Upper lobe of left lung (tissue), 6 donors: ENCODE measurements at regions not wholly inside any gene's neighbourhood (a gene's known extent, or its start where the extent isn't known, plus 50 kb on each side); places are given as distances from the start of the nearest gene placed in this dataset.

Experiments
- ATAC-seq, 2 donors: fragments of 200-7000 bp; cut with Tn5 transposase; one replicate each; pipeline ENCODE4 v1.9.1; 2022; ENCODE audit warnings: mild to moderate bottlenecking in 2 of 2, moderate library complexity in 2 of 2; ENCODE audit not compliant: low FRiP score in 2 of 2
- DNase-seq, 2 donors: peaks; one replicate each; pipeline ENCODE4 v3.0.0-alpha.2; 2019 to 2020
- H3K27ac ChIP-seq, 4 donors: fragments of 200-600 bp; sonication (generic); one replicate each; pipeline ENCODE4 v1.5.1; 2016 to 2019
- H3K27me3 ChIP-seq, 4 donors: fragments of 200-600 bp; sonication (generic); one replicate each; pipeline ENCODE4 v1.5.1; 2017 to 2019
- H3K36me3 ChIP-seq, 4 donors: fragments of 200-600 bp; sonication (generic); one replicate each; pipeline ENCODE4 v1.5.1; 2016 to 2019
- H3K4me1 ChIP-seq, 4 donors: fragments of 200-600 bp; sonication (generic); one replicate each; pipeline ENCODE4 v1.5.1; 2018 to 2019
- H3K4me3 ChIP-seq, 4 donors: fragments of 200-600 bp; sonication (generic); one replicate each; pipeline ENCODE4 v1.5.1; 2017 to 2019; ENCODE audit warnings: mild to moderate bottlenecking in 2 of 4, moderate library complexity in 1 of 4
- H3K9me3 ChIP-seq, 4 donors: fragments of 200-600 bp; sonication (generic); one replicate each; pipeline ENCODE4 v1.5.1; 2018 to 2019
- CTCF ChIP-seq, 6 experiments: fragments of 450-650 bp in 4 of 6; fragments of 200-600 bp in 2 of 6; sonication (generic) in 2 of 6; IDR thresholded peaks; one replicate each; pipeline ENCODE4 v1.5.1; 2016 to 2019; ENCODE audit warnings: antibody characterized with exemption in 6 of 6
- EP300 ChIP-seq, 4 donors: sonication (generic); formaldehyde crosslinking; IDR thresholded peaks; one replicate each; pipeline ENCODE4 v1.5.1; 2017; ENCODE audit warnings: antibody characterized with exemption in 4 of 4, control low read depth in 2 of 4
- POLR2A ChIP-seq, 4 donors: fragments of 450-650 bp; IDR thresholded peaks; one replicate each; pipeline ENCODE4 v1.5.1; 2016 to 2017; ENCODE audit warnings: antibody characterized with exemption in 4 of 4, mild to moderate bottlenecking in 2 of 4
- POLR2AphosphoS5 ChIP-seq, 2 donors: sonication (generic); formaldehyde crosslinking; IDR thresholded peaks; one replicate each; pipeline ENCODE4 v1.5.1; 2017; ENCODE audit warnings: antibody characterized with exemption in 2 of 2
- WGBS, 2 donors: methylation state at CpG; one replicate each; pipeline ENCODE4 v1.1.5; 2017 to 2018; 5-methylcytosine and 5-hydroxymethylcytosine counted together
- donor health status: DM: no; HTN: no; CAD: no; lungs with moderate emphysema.
- donor health status: DM: no; HTN: yes; CAD: no; lungs with severe emphysema.

GRCh38 chr11:29578806-29579205, 438.0 kb downstream of the KCNA4 start:
- no peak for ATAC-seq
- no peak for DNase-seq
- no peaks in the 10 kb centered on the region for H3K27me3 ChIP-seq
- no peak overlapping the region for H3K27ac ChIP-seq
- no peaks in the 10 kb centered on the region for H3K4me1 ChIP-seq
- TF ChIP-seq CTCF (IDR thresholded peaks at IDR 0.05): no peak
- TF ChIP-seq POLR2AphosphoS5 (IDR thresholded peaks at IDR 0.05): no peak
- TF ChIP-seq POLR2A (IDR thresholded peaks at IDR 0.05): no peak
- H3K9me3 ChIP-seq: no peaks in the 10 kb centered on the region
- no peaks in the 10 kb centered on the region for H3K36me3 ChIP-seq
- WGBS, 2 donors: 50 to 71% methylated on average over 2 of the region's 2 CpGs
- no peak overlapping the region for H3K4me3 ChIP-seq

DNA sequence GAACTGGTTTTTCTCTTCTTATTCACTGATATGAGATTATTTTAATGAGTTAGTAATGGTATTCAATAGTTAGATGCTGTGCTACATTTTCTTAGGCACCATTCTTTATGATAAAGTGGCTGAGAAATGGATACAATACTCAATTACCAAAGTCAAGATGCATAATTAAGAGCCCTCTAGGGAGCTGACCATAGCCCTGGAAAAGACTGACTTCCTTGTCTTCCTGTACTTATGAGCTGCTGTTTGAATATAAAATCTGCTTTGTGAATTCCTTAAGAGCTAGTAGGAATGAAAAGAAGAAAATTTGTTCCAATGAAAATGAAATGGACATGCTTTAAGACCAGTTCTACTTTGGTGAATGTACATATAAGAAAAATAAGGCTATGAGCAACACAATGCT, 452.3 kb downstream of the KCNA4 start:
- TF ChIP-seq POLR2AphosphoS5 (IDR thresholded peaks at IDR 0.05) (no peak), EP300 (IDR thresholded peaks at IDR 0.05) (no peak), POLR2A (IDR thresholded peaks at IDR 0.05) (no peak), CTCF (IDR thresholded peaks at IDR 0.05) (no peak)
- Histone ChIP-seq H3K27ac (no peak overlapping the region), H3K9me3 (no peaks in the 10 kb centered on the region), H3K27me3 (no peaks in the 10 kb centered on the region), H3K4me3 (no peak overlapping the region), H3K36me3 (no peaks in the 10 kb centered on the region), H3K4me1 (no peaks in the 10 kb centered on the region)
- ATAC-seq: no peak
- no peak for DNase-seq

DNA sequence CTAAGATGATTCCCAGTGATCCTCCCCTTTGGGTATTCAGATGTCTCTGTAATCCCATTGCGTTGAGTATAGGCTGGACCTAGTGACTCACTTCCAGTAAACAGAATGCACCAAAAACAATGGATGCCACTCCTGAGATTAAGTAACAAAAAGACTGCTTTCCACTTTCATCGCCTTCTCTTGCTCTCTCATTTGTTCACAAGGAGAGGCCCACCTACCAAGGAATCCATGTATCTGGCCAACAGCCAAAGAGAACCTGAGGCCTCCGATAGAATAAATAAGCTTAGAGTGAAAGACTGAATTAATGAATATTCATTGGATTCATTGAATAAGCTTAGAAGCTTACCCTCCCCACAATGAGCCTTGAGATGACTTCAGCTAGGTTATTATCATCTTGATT, 454.6 kb downstream of the KCNA4 start:
- TF ChIP-seq POLR2A (IDR thresholded peaks at IDR 0.05): no peak
- TF ChIP-seq EP300 (IDR thresholded peaks at IDR 0.05): no peak
- Histone ChIP-seq H3K36me3 (no peaks in the 10 kb centered on the region), H3K4me3 (no peak overlapping the region), H3K27me3 (no peaks in the 10 kb centered on the region), H3K27ac (no peak overlapping the region), H3K9me3 (no peaks in the 10 kb centered on the region), H3K4me1 (no peaks in the 10 kb centered on the region)
- 71 to 78% methylated on average over 3 of the region's 3 CpGs for WGBS, 2 donors
- ATAC-seq (no peak), DNase-seq (no peak)

GRCh38 chr11:29553990-29554389, 462.8 kb downstream of the KCNA4 start:
- H3K27me3 ChIP-seq: no peaks in the 10 kb centered on the region
- DNase-seq (no peak), ATAC-seq (no peak)
- WGBS, 2 donors: 0 to 19% methylated on average over 1 of the region's 1 CpG
- no peaks in the 10 kb centered on the region for H3K36me3 ChIP-seq
- no peak overlapping the region for H3K4me3 ChIP-seq
- no peaks in the 10 kb centered on the region for H3K4me1 ChIP-seq
- H3K9me3 ChIP-seq: no peaks in the 10 kb centered on the region
- TF ChIP-seq CTCF (IDR thresholded peaks at IDR 0.05) (no peak), POLR2AphosphoS5 (IDR thresholded peaks at IDR 0.05) (no peak), POLR2A (IDR thresholded peaks at IDR 0.05) (no peak), EP300 (IDR thresholded peaks at IDR 0.05) (no peak)
- H3K27ac ChIP-seq: no peak overlapping the region

DNA sequence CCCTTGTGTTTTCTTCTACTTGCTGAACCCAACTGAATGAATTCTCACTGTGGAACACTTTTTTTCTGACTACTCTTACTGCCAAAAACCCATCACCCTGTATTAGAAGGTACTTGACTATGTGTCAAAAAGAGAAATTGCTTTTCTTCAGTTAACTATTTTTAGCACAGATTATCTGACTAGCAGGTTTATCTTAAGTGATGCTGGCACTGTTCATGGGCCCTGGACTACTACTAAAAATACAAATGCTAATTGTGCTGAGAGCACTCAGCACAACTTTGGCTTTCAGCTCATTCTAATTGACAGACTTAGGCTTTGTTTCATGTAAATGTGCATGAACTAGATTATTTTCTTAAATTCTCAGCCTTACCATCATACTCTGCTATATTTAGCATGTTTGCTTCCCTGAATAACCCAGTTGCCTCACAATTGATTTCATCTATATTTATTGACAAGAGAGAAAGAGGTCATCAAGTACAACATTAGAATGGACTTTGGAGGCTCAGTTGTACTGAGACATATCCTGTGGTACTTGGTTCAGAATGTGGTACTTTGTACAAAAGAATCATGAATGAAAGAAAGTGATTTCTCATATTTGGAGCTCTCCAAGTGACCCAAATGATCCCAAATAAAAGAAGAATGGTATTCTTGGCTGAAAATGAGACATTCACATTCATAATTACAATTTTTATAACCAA, 478.3 kb downstream of the KCNA4 start:
- Histone ChIP-seq H3K9me3 (no peaks in the 10 kb centered on the region), H3K27me3 (no peaks in the 10 kb centered on the region), H3K27ac (no peak overlapping the region), H3K4me3 (no peak overlapping the region), H3K36me3 (no peaks in the 10 kb centered on the region), H3K4me1 (no peaks in the 10 kb centered on the region)
- no peak for DNase-seq
- no peak for ATAC-seq
- TF ChIP-seq CTCF (IDR thresholded peaks at IDR 0.05) (no peak), POLR2A (IDR thresholded peaks at IDR 0.05) (no peak), POLR2AphosphoS5 (IDR thresholded peaks at IDR 0.05) (no peak), EP300 (IDR thresholded peaks at IDR 0.05) (no peak)
